H1 (cell line): ENCODE measurements at regions not wholly inside any gene's neighbourhood (a gene's known extent, or its start where the extent isn't known, plus 50 kb on each side); places are given as distances from the start of the nearest gene placed in this dataset.

Experiments
- CTCF ChIA-PET: fragments of 300-600 bp; sonication (Branson Sonifier 250); formaldehyde crosslinking; loops from one replicate; lab custom pipeline; 2021; ENCODE audit not compliant: partially characterized antibody; lab: Charles Lee
- POLR2A ChIA-PET: fragments of 300-600 bp; sonication (Branson Sonifier 250); formaldehyde crosslinking; loops from one replicate; lab custom pipeline; 2021; ENCODE audit warnings: inconsistent platforms; ENCODE audit not compliant: partially characterized antibody; lab: Charles Lee
- DNase-seq, 2 experiments: peaks; one replicate each; pipeline versions ENCODE4 v3.0.0 to v3.0.0-alpha.2; 2010 to 2022; ENCODE audit warnings: low spot score in 2 of 2, low read depth in 1 of 2, mixed read lengths in 1 of 2
- FAIRE-seq: peaks from 2 replicates; lab custom pipeline; 2011; peaks lifted over from hg19 to GRCh38; lab: Jason Lieb, UNC
- H2AFZ ChIP-seq: 2 replicates; pipeline ENCODE4 v1.8.1; 2012; ENCODE audit warnings: low read length, inconsistent platforms
- H2AK5ac ChIP-seq: 2 replicates; pipeline ENCODE4 v1.6.1; 2013; ENCODE audit warnings: low read depth, low read length
- H2BK120ac ChIP-seq: replicated peaks from 2 replicates; pipeline ENCODE3; 2013; ENCODE audit warnings: low read depth, low read length, inconsistent platforms
- H2BK12ac ChIP-seq: 2 replicates; pipeline ENCODE4 v1.6.1; 2013; ENCODE audit warnings: low read depth, low read length
- H2BK15ac ChIP-seq: 2 replicates; pipeline ENCODE4 v1.6.1; 2013; ENCODE audit warnings: low read length
- H2BK20ac ChIP-seq: 2 replicates; pipeline ENCODE4 v1.6.1; 2013; ENCODE audit warnings: low read length
- H2BK5ac ChIP-seq: 2 replicates; pipeline ENCODE4 v1.6.1; 2013; ENCODE audit warnings: low read depth, low read length
- H3K14ac ChIP-seq: 2 replicates; pipeline ENCODE4 v1.6.1; 2013; ENCODE audit warnings: inconsistent platforms; ENCODE audit not compliant: insufficient read length
- H3K18ac ChIP-seq: 2 replicates; pipeline ENCODE4 v1.6.1; 2013; ENCODE audit warnings: low read length; ENCODE audit errors: extremely low read depth
- H3K23ac ChIP-seq: 2 replicates; pipeline ENCODE4 v1.6.1; 2013; ENCODE audit warnings: inconsistent platforms; ENCODE audit not compliant: insufficient read length
- H3K23me2 ChIP-seq: 2 replicates; pipeline ENCODE4 v1.6.1; 2013; ENCODE audit warnings: low read depth, low read length
- H3K27ac ChIP-seq: 2 replicates; pipeline ENCODE4 v1.6.1; 2011; ENCODE audit warnings: low read depth, low read length, inconsistent platforms
- H3K27me3 ChIP-seq, 4 experiments: replicated peaks in 1 of 4; 1 replicate in 1 of 4; 2 replicates in 3 of 4; pipeline versions ENCODE4 v1.6.1 to v1.8.1; 2011 to 2013; ENCODE audit warnings: low read length in 3 of 4, mild to moderate bottlenecking in 3 of 4, inconsistent platforms in 2 of 4, mixed read lengths in 2 of 4, moderate library complexity in 1 of 4; ENCODE audit not compliant: control insufficient read depth in 3 of 4, insufficient read depth in 3 of 4; ENCODE audit errors: extremely low read depth in 1 of 4
- H3K36me3 ChIP-seq, 4 experiments: 2 replicates each; pipeline versions ENCODE4 v1.6.1 to v1.8.1; 2011 to 2013; ENCODE audit warnings: mild to moderate bottlenecking in 4 of 4, low read length in 3 of 4, moderate library complexity in 2 of 4, control low read depth in 1 of 4, inconsistent platforms in 1 of 4; ENCODE audit not compliant: insufficient read depth in 4 of 4, control insufficient read depth in 2 of 4
- H3K4ac ChIP-seq: replicated peaks from 2 replicates; pipeline ENCODE3; 2013; ENCODE audit warnings: low read length, low read depth, mixed read lengths, inconsistent platforms; ENCODE audit not compliant: insufficient read length
- H3K4me1 ChIP-seq, 4 experiments: replicated peaks in 1 of 4; 1 replicate in 1 of 4; 2 replicates in 3 of 4; pipeline versions ENCODE4 v1.6.1 to v1.8.1; 2011 to 2013; ENCODE audit warnings: low read length in 3 of 4, inconsistent platforms in 2 of 4, mixed read lengths in 1 of 4; ENCODE audit not compliant: insufficient read depth in 4 of 4, control insufficient read depth in 3 of 4
- H3K4me2 ChIP-seq, 2 experiments: 2 replicates each; pipeline versions ENCODE4 v1.6.1 to v1.8.1; 2011 to 2013; ENCODE audit warnings: low read depth in 2 of 2, low read length in 2 of 2, control low read depth in 1 of 2, inconsistent platforms in 1 of 2, mild to moderate bottlenecking in 1 of 2; ENCODE audit not compliant: insufficient read depth in 1 of 2
- H3K4me3 ChIP-seq, 4 experiments: fragments of 200-600, 300-600 bp in 1 of 4; sonication (generic), shearing (Covaris generic), sonication (Bioruptor Twin) in 1 of 4; 2 replicates each; pipeline versions ENCODE4 v1.5.1 to v1.8.1; 2011 to 2016; ENCODE audit warnings: low read length in 4 of 4, low read depth in 3 of 4, control low read depth in 2 of 4, inconsistent platforms in 2 of 4, mild to moderate bottlenecking in 2 of 4, mixed read lengths in 1 of 4, moderate library complexity in 1 of 4; ENCODE audit not compliant: insufficient read depth in 2 of 4; ENCODE audit errors: extremely low read depth in 1 of 4
- H3K56ac ChIP-seq: replicated peaks from 2 replicates; pipeline ENCODE3; 2013; ENCODE audit warnings: low read depth, mild to moderate bottlenecking, mixed read lengths, low read length, inconsistent platforms; ENCODE audit not compliant: insufficient read length
- H3K79me1 ChIP-seq: 2 replicates; pipeline ENCODE4 v1.6.1; 2013; ENCODE audit warnings: low read depth, low read length, control low read depth
- H3K79me2 ChIP-seq, 2 experiments: 2 replicates each; pipeline versions ENCODE4 v1.6.1 to v1.8.1; 2012 to 2013; ENCODE audit warnings: low read length in 2 of 2, mild to moderate bottlenecking in 2 of 2, inconsistent platforms in 1 of 2; ENCODE audit not compliant: insufficient read depth in 2 of 2, control insufficient read depth in 1 of 2
- H3K9ac ChIP-seq, 4 experiments: replicated peaks in 1 of 4; 1 replicate in 1 of 4; 2 replicates in 3 of 4; pipeline versions ENCODE4 v1.6.1 to v1.8.1; 2011 to 2013; ENCODE audit warnings: low read depth in 3 of 4, low read length in 3 of 4, control low read depth in 2 of 4, mild to moderate bottlenecking in 2 of 4, moderate library complexity in 2 of 4, inconsistent platforms in 1 of 4; ENCODE audit errors: extremely low read depth in 1 of 4
- H3K9me3 ChIP-seq, 2 experiments: 2 replicates each; pipeline versions ENCODE4 v1.6.1 to v1.8.1; 2012 to 2013; ENCODE audit warnings: mild to moderate bottlenecking in 2 of 2, moderate library complexity in 2 of 2, control low read depth in 1 of 2, inconsistent platforms in 1 of 2, low read depth in 1 of 2, low read length in 1 of 2, mixed read lengths in 1 of 2; ENCODE audit not compliant: insufficient read depth in 2 of 2
- H4K20me1 ChIP-seq, 2 experiments: replicated peaks in 1 of 2; 2 replicates each; pipeline versions ENCODE3 to v1.8.1; 2011 to 2013; ENCODE audit warnings: inconsistent platforms in 2 of 2, low read length in 2 of 2, mild to moderate bottlenecking in 1 of 2; ENCODE audit not compliant: insufficient read depth in 2 of 2, control insufficient read depth in 1 of 2
- H4K5ac ChIP-seq: 2 replicates; pipeline ENCODE4 v1.6.1; 2013; ENCODE audit warnings: low read length, low read depth, mixed read lengths, inconsistent platforms; ENCODE audit not compliant: insufficient read length
- H4K8ac ChIP-seq: 2 replicates; pipeline ENCODE4 v1.8.0; 2013; ENCODE audit warnings: mild to moderate bottlenecking, moderate library complexity, low read length, inconsistent platforms; ENCODE audit not compliant: insufficient read depth; ENCODE audit errors: extremely low read depth
- H4K91ac ChIP-seq: replicated peaks from 2 replicates; pipeline ENCODE3; 2013; ENCODE audit warnings: low read length, mixed read lengths, inconsistent platforms; ENCODE audit not compliant: insufficient read length
- ASH2L ChIP-seq: fragments of 200-600, 300-600 bp; sonication (generic); IDR thresholded peaks from one replicate; pipeline ENCODE4 v1.7.1; 2017; ENCODE audit warnings: low read length
- BCL11A ChIP-seq, 2 experiments: IDR thresholded peaks; one replicate each; pipeline ENCODE4 v1.6.1; 2011; ENCODE audit warnings: low read depth in 2 of 2, low read length in 2 of 2, mild to moderate bottlenecking in 2 of 2
- CBX8 ChIP-seq: fragments of 300-800, 300-1000 bp; sonication (generic); IDR thresholded peaks from 2 replicates; pipeline ENCODE4 v1.7.1; 2016; ENCODE audit warnings: low read depth, low read length, borderline replicate concordance
- CHD2 ChIP-seq: IDR thresholded peaks from 2 replicates; pipeline ENCODE4 v1.6.1; 2012; ENCODE audit warnings: low read length, improper control_type of control experiment
- KDM4A ChIP-seq: IDR thresholded peaks from one replicate; pipeline ENCODE4 v1.7.1; 2012; ENCODE audit warnings: low read depth, mild to moderate bottlenecking, moderate library complexity, low read length, inconsistent platforms; ENCODE audit not compliant: severe bottlenecking
- NANOG ChIP-seq: IDR thresholded peaks from 2 replicates; pipeline ENCODE4 v1.6.1; 2011; ENCODE audit warnings: low read length, low read depth, mild to moderate bottlenecking, inconsistent platforms; ENCODE audit not compliant: insufficient read depth, poor library complexity, severe bottlenecking
- NRF1 ChIP-seq: IDR thresholded peaks from 2 replicates; pipeline ENCODE4 v1.6.1; 2011; ENCODE audit warnings: mild to moderate bottlenecking, low read depth, low read length, improper control_type of control experiment
- PHF8 ChIP-seq: fragments of 200-600 bp; sonication (generic); conservative IDR thresholded peaks from 2 replicates; pipeline ENCODE4 v1.7.1; 2012; ENCODE audit warnings: low read depth, mild to moderate bottlenecking, inconsistent platforms, low read length, moderate library complexity
- SIN3A ChIP-seq, 2 experiments: IDR thresholded peaks in 1 of 2; conservative IDR thresholded peaks in 1 of 2; 2 replicates each; pipeline ENCODE4 v1.6.1; 2011 to 2012; ENCODE audit warnings: low read length in 2 of 2, improper control_type of control experiment in 1 of 2, low read depth in 1 of 2, mild to moderate bottlenecking in 1 of 2
- TAF7 ChIP-seq: optimal IDR thresholded peaks from 2 replicates; pipeline ENCODE3; 2011; ENCODE audit warnings: low read depth, mild to moderate bottlenecking, inconsistent platforms, low read length, moderate library complexity, borderline replicate concordance
- WGBS, 2 experiments: shearing (Covaris generic) in 1 of 2; methylation state at CpG; one replicate each; pipeline versions ENCODE4 v1.1.6 to v1.1.7; 2013 to 2015; ENCODE audit warnings: low lambda C conversion rate in 2 of 2, mixed read lengths in 2 of 2, inconsistent platforms in 1 of 2, low coverage in 1 of 2, missing lambda C conversion rate in 1 of 2; ENCODE audit not compliant: insufficient replicate concordance in 2 of 2, insufficient coverage in 1 of 2, insufficient read length in 1 of 2; ENCODE audit errors: extremely low coverage in 1 of 2, missing lambda C conversion rate in 1 of 2; 5-methylcytosine and 5-hydroxymethylcytosine counted together
- TF ChIP-seq, protein P1 (sequence below): IDR thresholded peaks from 2 replicates; pipeline ENCODE4 v1.6.1; 2012; ENCODE audit warnings: low read length, inconsistent platforms

DNA sequence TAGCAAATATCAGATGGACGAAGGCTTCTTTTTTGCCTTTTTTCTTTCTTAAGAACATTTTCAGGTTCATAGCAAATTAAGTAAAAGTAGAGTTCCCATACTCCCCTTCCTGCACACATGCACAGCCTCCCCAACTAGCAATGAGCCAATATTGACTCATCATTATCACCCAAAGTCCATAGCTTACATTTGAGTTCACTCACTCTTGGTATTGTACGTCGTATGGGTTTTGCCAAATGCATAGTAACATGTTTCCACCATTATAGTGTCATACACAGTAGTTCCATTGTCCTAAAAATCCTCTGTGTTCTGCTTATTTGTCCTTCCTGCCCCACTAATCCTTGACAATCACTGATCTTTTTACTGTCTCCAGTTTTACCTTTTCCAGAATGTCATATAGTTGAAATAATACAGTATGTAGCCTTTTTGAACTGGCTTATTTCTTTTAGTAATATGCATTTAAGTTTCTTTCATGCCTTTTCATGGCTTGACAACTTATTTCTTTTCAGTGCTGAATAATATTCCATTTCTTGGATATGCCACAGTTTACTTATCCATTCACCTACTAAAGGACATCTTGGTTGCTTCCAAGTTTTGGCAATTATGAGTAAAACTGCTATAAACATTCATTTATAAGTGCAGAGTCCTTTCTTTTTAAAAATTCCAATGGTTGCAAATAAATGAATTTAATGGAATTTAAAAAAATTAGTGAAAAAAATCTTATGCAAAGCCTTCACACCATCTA, 242.1 kb downstream of the ISL1 start:
- CTCF ChIA-PET = no interaction called here
- no peak for FAIRE-seq
- TF ChIP-seq BCL11A (IDR thresholded peaks at IDR 0.05; ENCODE audit: low read depth in 2 of 2, low read length in 2 of 2) = no peak
- no peak for TF ChIP-seq KDM4A
- TF ChIP-seq ASH2L = no peak
- TF ChIP-seq SIN3A (conservative IDR thresholded peaks at IDR 0.05 in 1 of 2, IDR thresholded peaks at IDR 0.05 in 1 of 2; ENCODE audit: low read depth in 1 of 2, low read length in 2 of 2) = no peak
- TF ChIP-seq, protein P1, sequence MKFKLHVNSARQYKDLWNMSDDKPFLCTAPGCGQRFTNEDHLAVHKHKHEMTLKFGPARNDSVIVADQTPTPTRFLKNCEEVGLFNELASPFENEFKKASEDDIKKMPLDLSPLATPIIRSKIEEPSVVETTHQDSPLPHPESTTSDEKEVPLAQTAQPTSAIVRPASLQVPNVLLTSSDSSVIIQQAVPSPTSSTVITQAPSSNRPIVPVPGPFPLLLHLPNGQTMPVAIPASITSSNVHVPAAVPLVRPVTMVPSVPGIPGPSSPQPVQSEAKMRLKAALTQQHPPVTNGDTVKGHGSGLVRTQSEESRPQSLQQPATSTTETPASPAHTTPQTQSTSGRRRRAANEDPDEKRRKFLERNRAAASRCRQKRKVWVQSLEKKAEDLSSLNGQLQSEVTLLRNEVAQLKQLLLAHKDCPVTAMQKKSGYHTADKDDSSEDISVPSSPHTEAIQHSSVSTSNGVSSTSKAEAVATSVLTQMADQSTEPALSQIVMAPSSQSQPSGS = no peak
- TF ChIP-seq CBX8 = no peak
- TF ChIP-seq TAF7 = no peak
- TF ChIP-seq NANOG = no peak
- TF ChIP-seq PHF8 = no peak
- no peak for TF ChIP-seq NRF1
- no peak for TF ChIP-seq CHD2

More for the DNA sequence above, 242.1 kb downstream of the ISL1 start:
- Histone ChIP-seq H3K18ac (no peak overlapping the region), H3K4me3 (no peak overlapping the region), H3K79me1 (no peaks in the 10 kb centered on the region), H3K27ac (no peak overlapping the region), H4K20me1 (no peaks in the 10 kb centered on the region), H3K4me1 (peaks cover 0 to 3% (median 3%) of the 10 kb centered on the region in 4 experiments; a peak in 2 of 7 replicates), H2BK5ac (no peak overlapping the region), H2AFZ (no peak overlapping the region), H2BK15ac (no peak overlapping the region), H3K56ac (no peak overlapping the region), H4K8ac (no peak overlapping the region), H4K91ac (no peak overlapping the region), H4K5ac (no peak overlapping the region), H3K4ac (no peak overlapping the region), H3K9me3 (no peaks in the 10 kb centered on the region), H3K23ac (no peak overlapping the region), H3K36me3 (no peaks in the 10 kb centered on the region), H3K14ac (no peak overlapping the region), H3K79me2 (no peaks in the 10 kb centered on the region), H2AK5ac (no peak overlapping the region), H2BK120ac (no peak overlapping the region), H3K23me2 (no peaks in the 10 kb centered on the region), H2BK12ac (no peak overlapping the region), H3K27me3 (no peaks in the 10 kb centered on the region), H3K9ac (no peak overlapping the region), H3K4me2 (no peak overlapping the region), H2BK20ac (no peak overlapping the region)
- 83% methylated on average over 3 of the region's 3 CpGs; no CpG with 5 or more reads in 1 of the 2 experiments for WGBS, 2 experiments
- POLR2A ChIA-PET = no interaction called here
- DNase-seq = no peak
